ENCODE measurements at regions not wholly inside any gene's neighbourhood (a gene's known extent, or its start where the extent isn't known, plus 50 kb on each side); places are given as distances from the start of the nearest gene placed in this dataset.

- peaks cover 17% of the 10 kb centered on the region for H3K9me3 Mint-ChIP-seq (ENCODE audit: unreplicated experiment)
- no peak overlapping the region for H3K27ac Mint-ChIP-seq (ENCODE audit: unreplicated experiment)
- Histone ChIP-seq H3K4me3 (ENCODE audit: low read depth, low read length) (no peak overlapping the region), H3K36me3 (ENCODE audit: control insufficient read depth, insufficient read depth, low read length) (no peaks in the 10 kb centered on the region), H3K9me3 (no peaks in the 10 kb centered on the region), H3K27me3 (replicated peaks; ENCODE audit: control insufficient read depth, insufficient read depth, low read length) (no peaks in the 10 kb centered on the region), H3K4me1 (no peaks in the 10 kb centered on the region)
- intact Hi-C loops (cut with micrococcal nuclease; ENCODE audit: unreplicated experiment) = no loop called here
- TF ChIP-seq CTCF (IDR thresholded peaks at IDR 0.05; ENCODE audit: insufficient read depth in 1 of 2, low read depth in 1 of 2, low read length in 1 of 2, severe bottlenecking in 1 of 2, unreplicated experiment in 1 of 2) = no peak
- H3K4me1 Mint-ChIP-seq (ENCODE audit: low read depth, unreplicated experiment) = peaks cover 2% of the 10 kb centered on the region
- no peak for DNase-seq
- no peaks in the 10 kb centered on the region for H3K27me3 Mint-ChIP-seq (ENCODE audit: insufficient read depth, unreplicated experiment)
- ChIA-PET CTCF (interaction anchor here (0.7 kb wide), 1 partner anchor 10 kb away, joined by 3 read pairs; no protein-coding TSS in a partner anchor), POLR2A (no interaction called here)
- no peaks in the 10 kb centered on the region for H3K36me3 Mint-ChIP-seq (ENCODE audit: insufficient read depth, unreplicated experiment)
- H3K4me3 Mint-ChIP-seq (ENCODE audit: unreplicated experiment) = no peak overlapping the region
- BruUV-seq (replicated peaks) = no TSS peak
Observed at GRCh38 chr15:35741395-35741794, 195.4 kb upstream of the DPH6 start.

- Mint-ChIP-seq H3K4me3 (ENCODE audit: unreplicated experiment) (no peak overlapping the region), H3K27ac (ENCODE audit: unreplicated experiment) (no peak overlapping the region), H3K9me3 (ENCODE audit: unreplicated experiment) (peaks cover 18% of the 10 kb centered on the region), H3K36me3 (ENCODE audit: insufficient read depth, unreplicated experiment) (no peaks in the 10 kb centered on the region), H3K4me1 (ENCODE audit: low read depth, unreplicated experiment) (no peaks in the 10 kb centered on the region), H3K27me3 (ENCODE audit: insufficient read depth, unreplicated experiment) (no peaks in the 10 kb centered on the region)
- no peaks in the 10 kb centered on the region for H3K36me3 ChIP-seq (ENCODE audit: control insufficient read depth, insufficient read depth, low read length)
- H3K9me3 ChIP-seq = no peaks in the 10 kb centered on the region
- POLR2A ChIA-PET = no interaction called here
- intact Hi-C loops (cut with micrococcal nuclease; ENCODE audit: unreplicated experiment) = no loop called here
- no peak for DNase-seq
- H3K27me3 ChIP-seq (replicated peaks; ENCODE audit: control insufficient read depth, insufficient read depth, low read length) = no peaks in the 10 kb centered on the region
- H3K4me1 ChIP-seq = no peaks in the 10 kb centered on the region
- TF ChIP-seq CTCF (IDR thresholded peaks at IDR 0.05; ENCODE audit: insufficient read depth in 1 of 2, low read depth in 1 of 2, low read length in 1 of 2, severe bottlenecking in 1 of 2, unreplicated experiment in 1 of 2) = no peak
- H3K4me3 ChIP-seq (ENCODE audit: low read depth, low read length) = no peak overlapping the region
- CTCF ChIA-PET = interaction anchor here (0.7 kb wide), 2 partner anchors 10 kb away, joined by 3 to 5 read pairs; no protein-coding TSS in a partner anchor
- no TSS peak for BruUV-seq (replicated peaks)
Observed at GRCh38 chr15:35741881-35742280, 195.9 kb upstream of the DPH6 start.

GRCh38 chr15:35743321-35743720 is 197.4 kb upstream of the DPH6 start:
- no TSS peak for BruUV-seq (replicated peaks)
- ChIA-PET CTCF (no interaction called here), POLR2A (no interaction called here)
- no peaks in the 10 kb centered on the region for H3K27me3 ChIP-seq (replicated peaks; ENCODE audit: control insufficient read depth, insufficient read depth, low read length)
- DNase-seq = no peak
- Mint-ChIP-seq H3K4me3 (ENCODE audit: unreplicated experiment) (no peak overlapping the region), H3K4me1 (ENCODE audit: low read depth, unreplicated experiment) (no peaks in the 10 kb centered on the region), H3K9me3 (ENCODE audit: unreplicated experiment) (peaks cover 18% of the 10 kb centered on the region), H3K27me3 (ENCODE audit: insufficient read depth, unreplicated experiment) (no peaks in the 10 kb centered on the region), H3K27ac (ENCODE audit: unreplicated experiment) (no peak overlapping the region), H3K36me3 (ENCODE audit: insufficient read depth, unreplicated experiment) (no peaks in the 10 kb centered on the region)
- intact Hi-C loops (cut with micrococcal nuclease; ENCODE audit: unreplicated experiment) = no loop called here
- H3K4me3 ChIP-seq (ENCODE audit: low read depth, low read length) = no peak overlapping the region
- H3K4me1 ChIP-seq = no peaks in the 10 kb centered on the region
- no peaks in the 10 kb centered on the region for H3K9me3 ChIP-seq
- H3K36me3 ChIP-seq (ENCODE audit: control insufficient read depth, insufficient read depth, low read length) = no peaks in the 10 kb centered on the region
- no peak for TF ChIP-seq CTCF (IDR thresholded peaks at IDR 0.05; ENCODE audit: insufficient read depth in 1 of 2, low read depth in 1 of 2, low read length in 1 of 2, severe bottlenecking in 1 of 2, unreplicated experiment in 1 of 2)

All from Caco-2 (cell line).